NCI-H2196 treated with DMSO at 0.1 percent for 48 hours (cell line): ENCODE measurements at regions not wholly inside any gene's neighbourhood (a gene's known extent, or its start where the extent isn't known, plus 50 kb on each side); places are given as distances from the start of the nearest gene placed in this dataset.

ENCODE experiments used
- DNase-seq: peaks from one replicate; lab custom pipeline; 2025; ENCODE audit not compliant: unreplicated experiment; lab: John Stamatoyannopoulos, UW

DNA sequence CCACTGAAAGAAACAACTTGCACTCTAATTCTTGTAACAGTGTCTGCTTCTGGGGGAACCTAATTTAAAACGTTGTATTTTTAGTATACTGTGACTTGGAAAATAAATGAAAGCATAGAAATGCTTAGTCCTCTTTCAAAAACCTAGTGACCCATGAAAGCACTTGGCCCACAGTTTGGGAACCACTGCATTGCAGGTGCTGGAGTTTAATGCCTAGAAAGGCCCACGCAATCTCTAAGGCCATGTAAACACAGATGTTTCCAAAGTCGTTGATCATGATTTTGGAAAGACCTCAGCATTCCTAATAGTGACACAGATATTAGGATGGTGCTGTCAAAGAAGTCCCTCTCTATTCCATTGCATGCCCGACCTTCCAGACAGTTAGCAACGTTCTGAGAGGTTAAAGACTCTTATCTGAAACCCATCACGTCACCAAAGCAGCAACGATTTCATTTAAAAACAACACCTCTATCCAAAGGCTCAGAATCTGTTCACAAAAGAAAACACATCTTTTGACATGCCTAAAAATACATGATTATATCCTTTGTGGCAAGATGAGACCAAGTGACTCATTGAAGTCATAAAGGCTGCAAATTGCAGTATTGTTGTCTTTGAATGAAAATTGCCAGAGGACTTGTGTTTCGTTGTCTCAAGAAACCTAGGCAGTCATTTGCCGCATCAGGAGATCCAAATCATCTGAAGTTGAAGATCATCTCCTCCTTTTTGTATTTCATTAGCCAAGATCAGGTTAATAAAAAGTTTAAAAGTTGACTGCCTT lies 328.0 kb upstream of the ZNF507 start:
- DNase-seq, result no peak

DNA sequence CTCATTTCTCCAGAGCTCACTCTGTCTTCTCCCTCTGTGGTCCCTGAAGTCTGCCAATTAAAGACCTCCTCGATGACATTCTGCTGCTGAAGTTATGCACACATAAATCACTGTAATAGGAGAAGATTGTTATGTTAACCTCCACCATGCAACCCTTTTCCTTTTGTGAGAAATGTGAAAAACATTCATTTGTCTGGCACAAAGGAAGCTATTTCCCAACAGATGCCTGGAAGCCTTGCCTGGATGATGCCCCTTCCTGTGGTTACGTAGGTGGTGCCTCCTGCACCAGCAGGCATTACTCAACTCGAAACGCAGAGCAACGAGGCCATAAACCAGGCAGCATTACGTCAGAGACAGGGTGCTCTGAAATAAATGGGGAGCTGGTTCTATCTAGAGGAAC lies 327.4 kb upstream of the ZNF507 start:
- no peak for DNase-seq

DNA sequence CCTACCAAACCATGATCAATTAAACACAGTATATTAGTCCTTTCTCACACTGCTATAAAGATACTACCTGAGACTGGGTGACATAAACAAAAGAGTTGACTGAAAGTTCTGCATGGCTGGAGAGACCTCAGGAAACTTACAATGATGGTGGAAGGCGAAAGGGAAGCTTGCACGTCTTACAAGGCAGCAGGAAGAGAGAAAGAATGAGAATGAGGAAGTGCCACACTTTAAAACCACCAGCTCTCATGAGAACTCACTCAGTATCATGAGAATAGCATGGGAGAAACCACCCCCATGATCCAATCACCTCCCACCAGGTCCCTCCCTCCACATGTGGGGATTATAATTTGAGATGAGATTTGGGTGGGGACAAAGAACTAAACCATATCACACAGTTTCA lies 324.9 kb upstream of the ZNF507 start:
- DNase-seq, result no peak

DNA sequence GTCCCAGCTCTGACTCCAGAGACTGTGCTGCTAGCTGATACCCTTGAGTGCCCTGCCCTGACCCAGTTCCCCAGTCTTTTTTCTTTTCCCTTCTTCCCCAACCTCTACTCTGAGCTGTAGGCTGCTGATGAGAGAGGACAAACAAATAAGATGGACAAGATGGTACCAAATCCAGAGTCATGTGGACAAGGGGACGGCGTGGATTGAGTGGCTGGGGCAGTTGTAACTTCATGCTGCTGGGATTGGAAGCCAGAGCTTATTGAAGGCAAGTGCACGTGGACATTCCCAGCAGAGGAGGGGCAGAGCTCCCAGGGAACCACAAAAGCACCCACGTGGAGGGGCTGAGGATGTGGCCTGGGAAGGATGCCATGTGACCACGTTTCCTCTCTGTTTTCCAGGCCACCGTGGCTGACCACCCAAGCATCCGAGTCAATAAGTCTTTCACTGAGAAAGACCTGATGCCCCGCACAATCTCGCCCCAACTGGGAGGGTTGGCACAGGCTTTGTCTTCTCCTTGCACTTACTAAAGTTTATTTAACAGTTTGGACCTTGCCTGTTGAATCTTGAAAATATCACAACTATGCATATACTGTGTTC lies 323.3 kb upstream of the ZNF507 start:
- no peak for DNase-seq

DNA sequence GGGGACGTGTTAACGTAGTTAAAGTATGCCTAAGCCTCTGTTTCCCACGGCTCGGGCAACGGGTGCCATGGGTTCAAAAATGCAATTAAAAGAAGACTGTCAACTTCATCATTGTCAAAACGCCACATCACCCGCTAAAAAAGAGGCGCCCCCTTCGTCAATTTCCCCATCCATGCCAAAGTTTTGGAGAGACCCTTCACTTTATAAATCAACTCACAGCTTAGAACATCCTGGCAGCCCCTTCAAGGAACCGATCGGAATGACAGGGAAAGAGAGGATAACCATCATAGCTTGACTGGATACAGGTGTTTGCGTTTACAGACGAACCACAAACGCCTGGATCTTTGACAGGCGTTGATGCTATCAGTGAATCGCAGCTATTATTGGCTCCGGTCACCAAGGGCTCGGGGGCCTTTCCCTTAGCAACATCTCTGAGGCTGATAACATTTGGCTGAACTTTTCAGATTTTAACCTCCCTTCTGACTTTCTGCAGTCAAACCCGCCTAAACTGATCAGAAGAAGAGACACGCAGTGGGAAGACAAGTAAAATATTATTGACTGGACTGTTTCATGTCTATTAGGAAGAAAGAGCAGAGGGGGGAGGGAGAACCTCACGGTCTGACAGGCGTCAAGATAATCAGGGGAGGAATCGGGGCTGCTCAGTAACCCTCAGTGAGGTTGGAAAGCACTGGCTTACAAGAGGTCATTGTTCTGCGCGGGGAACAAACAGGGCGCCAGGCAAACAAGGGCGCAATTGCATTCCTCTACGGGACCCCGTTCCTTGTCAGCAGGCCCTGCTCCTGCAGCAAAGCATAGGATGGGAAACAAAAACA lies 322.5 kb upstream of the ZNF507 start:
- no peak for DNase-seq

DNA sequence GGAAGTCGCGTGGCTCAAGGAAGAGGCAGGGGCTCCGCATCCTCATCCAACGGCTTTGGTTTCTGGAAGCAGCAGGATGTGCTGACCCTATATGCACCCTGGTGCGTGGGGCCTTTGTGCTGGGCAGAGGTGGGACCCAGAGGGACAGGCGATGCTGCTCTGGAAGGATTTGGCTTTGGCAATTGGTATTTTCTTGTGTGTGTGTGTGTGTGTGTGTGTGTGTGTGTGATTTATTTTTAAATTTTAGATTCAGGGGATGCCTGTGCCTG lies 321.9 kb upstream of the ZNF507 start:
- no peak for DNase-seq

DNA sequence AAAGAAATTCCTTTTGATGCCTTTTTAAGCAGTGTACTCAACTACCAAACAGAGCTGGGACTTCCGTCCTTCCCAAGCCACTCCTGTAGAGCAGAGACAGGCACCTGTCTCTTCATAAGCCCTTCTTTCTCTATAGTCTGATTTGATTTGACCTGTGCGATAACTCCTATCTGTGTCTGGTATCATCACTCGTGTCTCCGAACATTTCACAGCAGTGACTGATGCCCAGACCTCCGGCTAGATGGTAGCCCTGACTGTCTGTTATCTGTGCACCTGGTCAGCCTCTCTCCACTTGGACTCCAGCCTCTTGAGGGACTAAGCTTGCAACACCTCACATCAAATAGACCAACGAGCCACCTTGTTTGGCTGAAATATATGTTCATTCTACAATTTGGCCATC lies 316.2 kb upstream of the ZNF507 start:
- DNase-seq, result no peak

DNA sequence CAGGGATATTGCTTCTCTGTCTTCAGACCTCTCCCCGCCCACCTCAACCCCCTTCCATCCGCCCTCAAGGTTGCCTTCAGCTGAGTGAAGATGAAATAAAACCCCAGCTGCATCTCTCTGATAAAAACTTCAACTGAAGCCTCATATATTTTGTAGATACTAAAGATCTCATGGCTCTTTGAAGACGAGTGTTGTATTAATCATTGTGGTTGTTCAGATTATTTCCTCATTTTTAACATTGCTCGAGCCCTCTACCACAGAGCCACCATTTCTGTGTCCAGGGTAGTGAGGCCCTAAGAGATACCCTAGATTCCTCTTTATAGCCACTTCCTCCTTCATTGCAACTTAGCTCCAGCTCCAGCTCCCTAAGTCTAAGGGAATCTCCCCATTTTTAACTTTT lies 312.8 kb upstream of the ZNF507 start:
- no peak for DNase-seq

DNA sequence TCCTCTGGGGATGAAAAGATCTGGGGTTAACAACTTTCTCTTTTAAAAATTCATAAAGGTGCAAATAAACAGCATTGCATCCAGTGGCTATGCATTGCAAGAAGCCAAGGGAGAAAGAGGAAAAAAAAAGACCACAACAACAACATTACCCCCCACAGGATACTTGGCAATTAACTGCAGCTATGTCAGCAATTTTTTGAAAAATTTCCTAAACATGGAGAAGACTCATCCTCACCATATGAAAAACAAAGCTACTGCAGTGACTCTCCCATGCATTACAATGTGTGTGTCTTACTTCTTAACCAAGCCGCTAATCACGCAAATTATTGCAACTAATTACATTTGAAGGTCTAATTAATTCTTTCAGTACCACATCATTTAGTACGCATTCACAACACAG lies 309.8 kb upstream of the ZNF507 start:
- no peak for DNase-seq

DNA sequence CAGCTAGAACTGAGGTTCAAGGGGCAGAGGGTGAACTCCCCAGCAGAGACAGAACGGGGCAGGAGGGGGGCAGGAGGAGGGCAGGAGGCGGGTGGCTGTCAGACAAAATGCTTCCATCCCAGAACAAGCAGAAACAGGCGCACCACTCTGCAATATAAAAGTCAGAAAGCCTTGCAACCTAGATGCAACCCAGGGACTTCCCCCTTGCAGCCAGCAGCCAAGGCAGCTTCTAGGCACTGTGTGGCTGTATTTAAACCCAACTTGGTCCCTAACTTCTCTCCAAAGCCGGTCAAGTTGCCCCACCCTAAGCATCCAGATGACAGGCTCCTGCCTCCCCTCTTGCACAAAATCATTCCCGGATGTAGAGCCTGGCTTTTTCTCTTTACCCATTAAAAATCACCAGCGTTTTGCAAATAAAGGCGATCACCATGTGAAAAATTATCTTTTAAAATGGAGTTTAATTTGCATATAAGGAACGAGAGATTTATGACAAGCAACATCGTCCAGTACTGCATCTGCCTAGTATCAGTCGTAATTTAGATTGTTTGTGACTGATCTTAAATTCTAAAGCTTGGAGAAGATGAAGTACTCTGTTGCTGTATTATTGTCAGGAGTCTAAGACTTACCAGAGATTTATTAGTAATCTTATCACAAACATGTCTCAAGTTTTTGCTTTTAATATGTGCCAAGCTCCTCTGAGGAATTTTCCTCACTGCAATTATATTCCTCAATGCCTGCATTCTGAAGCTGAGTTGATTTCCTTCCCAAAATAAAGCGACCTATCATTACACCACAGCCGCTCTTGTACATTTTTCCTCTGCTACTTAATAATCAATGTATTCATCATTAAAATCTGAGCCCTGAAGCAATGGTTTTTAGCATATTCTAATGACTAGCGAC lies 307.1 kb upstream of the ZNF507 start:
- DNase-seq, result no peak

DNA sequence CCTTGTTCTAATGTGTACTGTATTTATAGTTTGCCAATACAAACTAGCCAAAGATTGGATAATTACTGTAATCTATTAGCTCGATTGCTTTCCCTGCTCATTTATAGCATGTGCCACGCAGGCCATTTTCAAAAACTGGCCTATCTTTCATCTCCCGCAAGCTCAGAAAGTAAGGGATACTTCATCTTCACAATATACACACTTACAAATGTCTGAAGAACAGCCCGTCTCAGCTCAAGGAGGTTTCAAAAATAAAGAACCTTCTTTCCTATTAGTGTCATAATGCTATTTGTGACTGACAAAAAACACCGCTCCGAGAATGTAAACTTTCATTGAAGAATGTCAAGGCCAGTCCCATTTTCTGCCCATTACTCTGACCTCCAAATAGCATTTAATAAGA lies 306.4 kb upstream of the ZNF507 start:
- DNase-seq, result no peak

DNA sequence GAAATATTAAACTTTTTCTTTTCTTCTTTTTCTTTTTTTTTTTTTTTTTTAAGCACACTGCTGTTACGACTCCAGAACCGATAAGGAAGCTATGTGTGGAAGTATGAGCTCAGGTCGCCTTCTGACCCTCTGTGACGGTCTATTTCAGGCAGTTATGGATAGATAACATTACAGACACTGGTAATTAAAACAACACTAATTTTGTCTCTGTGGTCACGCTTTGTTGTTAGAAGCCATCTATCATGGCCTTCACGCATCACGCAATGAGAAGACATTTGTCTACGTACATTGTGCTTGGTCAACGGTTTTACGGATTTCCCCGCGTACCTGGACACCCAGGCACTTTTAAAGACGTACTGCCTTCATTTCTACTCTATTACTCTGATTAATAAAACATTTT lies 306.0 kb upstream of the ZNF507 start:
- DNase-seq, result no peak

DNA sequence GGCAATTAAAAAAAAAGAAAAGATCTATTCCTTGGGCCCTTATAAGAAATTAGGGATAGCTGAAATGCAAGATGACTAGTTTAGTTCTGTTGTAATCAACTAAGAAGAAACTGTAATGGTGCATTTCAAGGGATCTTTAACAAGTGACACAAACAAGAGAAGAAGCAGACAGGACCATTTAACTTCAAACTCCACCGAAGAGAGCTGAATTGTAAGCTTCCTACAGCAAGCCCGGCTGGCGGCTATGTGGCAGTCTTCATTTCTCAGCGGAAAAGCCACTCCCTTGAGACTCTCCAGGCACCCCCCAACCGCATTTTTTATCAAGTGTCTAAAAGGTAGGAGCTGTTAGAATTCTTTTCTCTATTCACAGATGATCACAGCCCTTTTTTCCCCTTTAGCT lies 305.2 kb upstream of the ZNF507 start:
- DNase-seq, result no peak

DNA sequence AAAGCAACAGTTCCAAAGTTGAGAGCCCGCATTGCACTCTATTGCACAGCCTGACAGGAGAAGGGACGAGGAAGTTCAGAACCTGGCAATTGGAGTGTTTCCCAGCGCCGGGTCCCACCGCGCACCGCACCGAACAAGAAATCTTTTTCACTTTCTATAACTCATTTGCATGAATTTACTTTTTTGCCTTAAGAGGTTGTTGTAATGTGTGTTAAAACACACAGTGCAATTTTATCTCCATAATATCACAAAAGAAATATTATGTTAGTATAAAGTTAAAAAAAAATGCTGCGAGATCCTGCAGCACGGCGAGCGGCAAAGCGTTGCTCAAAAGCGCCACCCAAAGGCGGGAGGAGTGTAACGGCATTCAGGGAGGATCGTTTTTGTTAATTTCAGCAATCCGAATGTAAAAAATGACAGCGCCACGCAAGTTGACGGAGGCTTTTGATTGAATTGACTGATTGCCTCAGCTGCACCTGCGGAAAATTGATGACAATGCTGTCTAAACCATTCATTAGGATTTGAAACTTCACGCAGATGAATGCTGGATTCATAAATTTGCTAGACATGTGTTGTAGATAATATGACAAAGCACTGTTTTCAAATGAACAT lies 303.6 kb upstream of the ZNF507 start:
- DNase-seq, result no peak

DNA sequence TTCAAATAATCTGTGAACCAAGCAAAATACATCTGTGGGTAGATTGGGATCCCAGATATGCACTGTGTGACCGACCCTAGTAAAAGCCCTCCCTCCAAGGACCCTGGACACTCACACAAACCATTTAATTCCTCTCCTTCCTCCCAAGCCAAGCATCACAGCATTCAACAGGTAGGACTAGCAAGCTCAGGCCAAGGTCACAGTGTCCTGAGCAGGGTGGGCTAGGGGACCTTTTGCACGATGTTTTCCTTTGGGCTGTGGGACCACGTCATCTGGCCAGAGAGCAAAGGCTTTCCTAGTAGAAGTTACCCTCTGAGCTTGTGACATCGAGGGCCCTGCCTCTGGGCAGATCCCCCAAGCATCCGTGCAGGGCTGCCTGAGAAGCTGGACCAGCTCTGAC lies 297.6 kb upstream of the ZNF507 start:
- DNase-seq, result no peak

DNA sequence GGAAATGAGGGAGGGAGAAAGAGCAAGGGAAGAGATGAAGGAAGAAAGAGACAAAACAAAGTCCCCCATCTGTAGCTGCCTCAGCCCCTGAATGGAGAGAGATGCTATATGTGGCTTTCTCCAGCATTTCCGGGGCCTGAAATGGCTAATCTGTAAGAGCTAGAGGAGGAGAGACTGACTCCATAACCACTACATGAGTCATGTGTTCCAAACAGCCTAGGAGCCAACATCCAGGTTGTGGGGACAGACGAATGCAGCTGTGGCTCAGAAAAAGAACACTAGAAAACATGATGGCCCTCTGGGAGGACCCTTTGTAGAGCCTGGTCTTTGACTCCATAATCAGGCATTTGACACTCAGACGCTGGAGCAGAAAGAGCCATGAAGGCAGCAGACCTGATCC lies 292.0 kb upstream of the ZNF507 start:
- DNase-seq, result no peak

DNA sequence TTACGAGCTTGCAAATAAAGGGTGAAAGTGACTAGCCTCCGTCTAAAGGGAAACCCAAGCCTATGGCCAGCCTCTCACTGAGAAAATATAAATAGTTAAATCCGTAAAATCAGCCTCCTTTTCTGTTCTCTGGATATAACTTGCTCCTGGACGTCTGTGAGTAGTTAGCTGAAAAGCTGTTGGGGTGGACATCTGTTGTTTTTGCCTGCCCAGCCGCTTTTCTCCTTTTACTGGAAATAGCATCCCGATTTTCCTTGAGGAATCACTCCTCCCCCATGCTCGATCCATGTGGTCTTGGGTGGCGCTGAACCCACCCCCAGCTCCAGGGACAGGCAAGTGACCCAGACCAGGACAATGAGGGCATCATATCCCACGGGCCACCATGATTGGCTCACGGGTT lies 291.5 kb upstream of the ZNF507 start:
- no peak for DNase-seq

DNA sequence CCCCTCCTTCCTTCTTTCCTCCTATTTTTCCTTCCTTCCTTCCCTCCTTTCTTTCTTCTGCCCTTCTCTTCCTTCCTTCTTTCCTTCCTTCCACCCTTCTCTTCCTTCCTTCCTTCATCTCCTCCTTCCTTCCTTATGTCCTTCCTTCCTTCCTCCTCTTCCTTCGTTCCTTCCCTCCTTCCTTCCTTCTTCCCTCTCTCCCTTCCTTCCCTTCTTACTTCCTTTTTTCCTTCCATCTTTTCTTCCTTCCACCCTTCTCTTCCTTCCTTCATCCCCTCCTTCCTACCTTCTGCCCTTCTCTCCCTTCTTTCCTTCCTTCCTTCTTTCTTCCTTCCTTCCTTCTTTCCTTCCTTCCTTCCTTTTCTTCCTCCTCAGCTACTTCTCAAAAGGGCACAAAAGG lies 287.3 kb upstream of the ZNF507 start:
- DNase-seq, result no peak

DNA sequence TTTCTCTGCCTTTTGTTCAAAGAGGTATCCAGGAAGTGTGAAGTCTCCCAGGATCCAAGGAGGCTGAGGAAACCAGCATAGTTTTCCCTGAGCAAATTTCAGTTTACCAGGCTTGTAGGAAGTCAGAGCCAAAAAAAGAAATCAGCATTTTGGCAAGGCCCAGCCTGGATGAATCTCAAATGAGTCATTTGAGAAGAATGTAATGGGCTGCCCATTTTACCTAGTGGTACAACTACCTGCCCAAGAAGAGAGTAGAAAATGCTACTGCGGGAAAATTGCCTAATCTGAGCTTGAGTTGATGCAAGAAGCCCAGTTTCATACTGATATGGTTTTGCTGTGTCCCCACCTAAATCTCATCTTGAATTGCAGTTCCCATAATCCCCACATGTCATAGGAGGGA lies 284.1 kb upstream of the ZNF507 start:
- DNase-seq, result no peak

DNA sequence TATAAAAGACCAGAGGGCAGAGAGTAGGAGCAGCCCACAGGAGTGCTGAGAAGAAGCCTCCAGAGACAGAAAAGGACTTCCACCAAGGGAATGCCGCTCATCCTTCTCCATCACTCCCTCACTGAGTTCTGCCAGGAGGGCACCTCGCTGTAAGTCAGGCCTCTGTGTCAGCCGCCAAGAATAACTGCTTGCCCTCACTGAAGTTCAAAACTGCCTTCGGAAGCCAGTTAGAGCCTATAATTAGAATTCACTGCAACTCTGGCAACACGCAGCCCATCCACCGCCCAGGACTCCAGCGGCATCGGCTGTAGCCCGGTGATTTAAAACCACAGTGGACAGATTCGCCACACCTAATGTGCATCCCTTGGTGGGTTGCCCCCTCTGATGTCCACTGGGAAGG lies 281.8 kb upstream of the ZNF507 start:
- DNase-seq, result no peak

DNA sequence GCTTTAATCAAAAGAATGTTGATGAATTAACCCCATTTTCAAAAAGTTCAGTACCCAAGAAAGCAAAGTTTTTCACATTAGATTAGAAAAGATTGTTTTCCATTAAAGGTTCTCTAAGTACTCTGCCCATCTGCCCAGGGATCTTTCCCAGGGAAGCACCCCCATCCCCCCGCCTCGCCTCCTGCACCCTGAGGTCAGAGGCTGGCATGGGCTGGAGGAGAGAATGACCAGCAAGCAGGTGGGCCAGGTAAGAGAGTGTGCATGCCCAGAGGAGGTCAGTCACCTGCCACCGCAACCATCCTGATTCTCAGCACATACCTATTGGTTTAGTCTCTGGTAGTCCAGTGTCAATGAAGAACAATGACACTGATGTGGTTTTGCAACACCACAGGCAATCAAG lies 279.4 kb upstream of the ZNF507 start:
- no peak for DNase-seq
